Cardiac fibroblast (primary cell): ENCODE measurements at regions not wholly inside any gene's neighbourhood (a gene's known extent, or its start where the extent isn't known, plus 50 kb on each side); places are given as distances from the start of the nearest gene placed in this dataset.

Experiments used
- DNase-seq, 2 donors: peaks; one replicate each; pipeline versions ENCODE4 v3.0.0 to v3.0.0-alpha.2; 2010; ENCODE audit warnings: low read depth in 2 of 2
- H3K4me3 ChIP-seq, 2 donors: replicated peaks in 1 of 2; 1 replicate in 1 of 2; 2 replicates in 1 of 2; pipeline ENCODE4 v1.5.1; 2011; ENCODE audit warnings: low read depth in 2 of 2, low read length in 2 of 2, mild to moderate bottlenecking in 2 of 2, moderate library complexity in 1 of 2
- CTCF ChIP-seq: IDR thresholded peaks from one replicate; pipeline ENCODE4 v1.5.1; 2011; ENCODE audit warnings: low read depth, mild to moderate bottlenecking, low read length, inconsistent platforms

GRCh38 chr21:28227881-28228635 is 764.6 kb downstream of the LTN1 start:
- DNase-seq = peak in 1 of 2 donors; percentile 40
- no peak overlapping the region for H3K4me3 ChIP-seq
- no peak for TF ChIP-seq CTCF

- no peak for TF ChIP-seq CTCF
- no peak for DNase-seq
- H3K4me3 ChIP-seq = no peak overlapping the region
Observed at GRCh38 chr21:28226563-28226962, 766.1 kb downstream of the LTN1 start.

- H3K4me3 ChIP-seq = no peak overlapping the region
- no peak for TF ChIP-seq CTCF
- no peak for DNase-seq
Observed at GRCh38 chr21:28224191-28224726, 768.4 kb downstream of the LTN1 start.

- TF ChIP-seq CTCF = no peak
- no peak for DNase-seq
- no peak overlapping the region for H3K4me3 ChIP-seq
Observed at GRCh38 chr21:28221984-28222383, 770.7 kb downstream of the LTN1 start.

- no peak overlapping the region for H3K4me3 ChIP-seq
- DNase-seq = peak; percentile 21 to 91
- no peak for TF ChIP-seq CTCF
Observed at GRCh38 chr21:28220680-28221079, 772.0 kb downstream of the LTN1 start.

GRCh38 chr21:28216976-28217523 is 775.6 kb downstream of the LTN1 start:
- H3K4me3 ChIP-seq = no peak overlapping the region
- TF ChIP-seq CTCF = no peak
- DNase-seq = no peak
